NK-92 (cell line): ENCODE measurements at regions not wholly inside any gene's neighbourhood (a gene's known extent, or its start where the extent isn't known, plus 50 kb on each side); places are given as distances from the start of the nearest gene placed in this dataset.

Experiments
- DNase-seq: peaks from one replicate; lab custom pipeline; 2025; ENCODE audit not compliant: unreplicated experiment; lab: John Stamatoyannopoulos, UW

DNA sequence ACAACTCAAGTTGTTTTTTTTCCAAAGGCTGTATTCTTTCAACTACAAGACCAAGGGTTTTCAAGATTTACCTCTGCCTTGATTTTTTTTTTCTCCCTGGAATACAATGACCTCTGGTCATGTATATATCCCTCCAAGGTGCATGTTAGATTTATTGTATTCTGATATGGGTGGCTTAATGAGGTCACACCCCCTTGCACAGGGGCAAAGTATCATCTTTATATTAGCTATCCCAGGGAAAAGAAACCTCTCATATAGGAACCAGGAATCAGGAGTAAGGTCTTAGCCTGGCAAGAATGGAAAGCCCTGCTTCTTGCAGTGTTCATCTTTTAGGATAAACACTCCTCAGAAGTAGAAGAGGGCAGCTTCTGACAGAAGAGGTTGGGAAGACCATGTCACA, 516.9 kb upstream of the TENM4 start:
- no peak for DNase-seq

DNA sequence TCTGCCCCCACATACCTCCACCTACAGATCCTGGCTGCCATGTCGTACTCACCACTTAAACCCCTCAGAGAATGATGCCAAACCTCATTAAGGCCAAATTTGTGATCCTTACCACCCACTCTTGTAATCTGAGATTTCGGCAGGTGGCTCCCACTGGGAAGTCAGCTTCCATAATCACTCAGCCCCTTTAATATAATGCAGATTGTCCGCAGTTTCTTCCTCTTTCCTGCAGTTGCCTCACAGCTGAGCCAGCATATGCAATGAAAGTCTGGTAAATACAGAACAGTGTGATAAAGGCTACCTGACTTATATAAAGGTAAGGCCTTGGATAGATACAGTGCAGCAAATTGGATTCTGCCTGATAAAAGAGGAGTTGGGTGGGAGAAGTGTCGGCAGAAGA, 515.2 kb upstream of the TENM4 start:
- no peak for DNase-seq

DNA sequence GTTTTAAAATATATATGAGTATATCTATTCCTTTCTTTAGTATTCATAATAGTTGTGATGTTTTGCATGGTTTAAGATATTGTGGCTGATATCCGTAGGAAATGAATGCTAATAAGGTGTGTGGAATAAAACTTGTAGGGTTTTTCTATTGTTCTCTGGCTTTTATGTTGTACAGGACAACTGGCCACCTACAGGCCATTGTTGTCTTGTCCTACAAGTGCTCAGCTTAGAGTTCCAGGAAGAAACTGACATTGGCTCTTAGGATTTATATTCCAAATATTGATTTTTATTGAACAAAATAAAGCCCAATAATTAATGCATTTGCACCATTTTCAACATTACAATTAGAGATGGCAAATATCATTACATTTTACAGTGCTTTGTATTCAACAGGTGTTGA, 512.8 kb upstream of the TENM4 start:
- no peak for DNase-seq

DNA sequence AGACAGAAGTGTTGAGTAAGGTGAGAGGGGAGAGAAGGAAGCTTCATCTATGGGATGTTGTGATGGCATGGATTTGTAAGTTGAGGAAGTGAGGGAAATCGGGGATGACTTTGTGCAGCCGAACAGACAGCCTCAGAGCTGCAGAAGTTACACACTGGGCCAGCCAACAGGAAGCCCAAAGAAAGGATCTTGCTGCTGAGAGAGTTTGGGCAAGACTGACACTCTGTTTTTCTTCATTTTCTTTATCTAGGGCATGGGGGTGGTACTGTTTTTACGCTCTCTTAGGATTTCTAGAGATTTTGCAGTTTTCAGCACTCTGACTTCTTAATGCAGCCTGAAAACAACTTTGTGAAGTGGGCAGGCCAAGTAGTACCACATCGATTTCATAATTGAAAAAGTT, 509.9 kb upstream of the TENM4 start:
- DNase-seq, result no peak

DNA sequence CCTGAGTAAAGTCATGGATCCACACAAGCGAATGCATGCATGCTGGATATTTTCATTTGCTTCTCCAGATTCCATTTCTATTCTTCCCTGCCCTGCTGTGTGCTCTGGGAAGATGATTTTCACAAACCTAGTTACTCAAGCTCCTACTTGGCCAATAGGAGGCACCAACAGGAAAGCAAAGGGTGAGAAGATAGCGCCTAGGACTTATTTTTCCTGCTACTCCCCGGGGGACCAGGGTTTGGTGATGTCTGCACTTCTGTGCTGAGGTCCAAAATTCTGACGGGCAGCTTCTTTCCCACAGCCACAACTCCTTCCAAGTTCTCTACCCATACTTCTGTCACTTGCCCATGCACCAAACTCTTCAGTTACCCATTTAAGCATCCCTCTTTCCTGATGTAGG, 509.3 kb upstream of the TENM4 start:
- no peak for DNase-seq

DNA sequence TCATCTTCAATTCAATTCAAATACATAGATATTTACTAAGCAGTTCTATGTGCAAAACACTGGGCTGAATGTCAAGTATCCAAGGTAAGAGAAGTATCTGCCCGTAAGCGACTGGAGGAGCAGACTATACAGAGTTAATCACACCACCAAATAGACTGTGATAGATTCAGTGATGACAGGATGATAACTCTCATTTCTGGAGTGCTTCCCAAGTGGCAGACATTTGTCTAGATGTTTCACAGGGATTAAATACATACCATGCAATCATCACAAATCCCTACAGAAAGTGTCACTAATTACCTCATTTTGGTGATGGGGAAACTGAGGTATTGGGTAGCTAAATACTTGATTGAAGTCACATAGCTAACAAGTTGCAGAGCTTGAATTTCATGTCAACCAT, 508.7 kb upstream of the TENM4 start:
- no peak for DNase-seq

DNA sequence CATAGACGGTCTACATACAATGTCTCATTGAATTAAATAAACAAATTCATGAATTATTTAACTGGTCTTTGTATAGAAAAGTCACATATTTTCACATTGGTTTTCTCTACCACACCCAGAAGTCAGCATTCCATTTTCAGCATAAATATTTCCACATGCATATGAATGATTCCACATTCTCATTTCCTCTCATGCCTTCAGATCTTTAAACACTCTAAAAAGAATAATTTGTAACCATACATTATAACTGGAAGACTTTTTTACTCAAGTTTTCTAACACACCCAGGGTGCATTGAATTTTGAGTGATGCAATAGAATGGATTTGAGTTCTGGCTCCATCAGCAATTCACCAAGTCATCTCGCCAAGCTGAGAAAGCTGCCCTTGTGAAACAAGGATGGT, 501.8 kb upstream of the TENM4 start:
- no peak for DNase-seq

DNA sequence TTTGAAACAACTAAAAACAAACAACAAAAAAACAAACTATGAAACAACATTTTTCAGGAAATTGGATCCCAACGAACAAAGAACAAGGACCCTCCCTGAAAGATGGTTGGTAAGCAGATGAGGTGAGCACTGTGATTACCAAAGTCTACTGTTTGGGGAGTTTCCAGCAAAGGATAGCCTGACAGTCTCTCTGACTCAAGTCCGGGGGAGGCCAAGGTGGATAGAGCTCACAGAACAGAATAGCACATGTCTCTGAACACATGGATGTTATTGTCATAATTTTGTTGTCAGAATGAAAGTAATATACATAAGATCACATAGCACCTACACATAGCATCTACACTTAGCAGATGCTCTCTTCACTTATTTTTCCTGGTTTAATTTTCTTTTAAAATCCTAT, 501.3 kb upstream of the TENM4 start:
- DNase-seq, result no peak

DNA sequence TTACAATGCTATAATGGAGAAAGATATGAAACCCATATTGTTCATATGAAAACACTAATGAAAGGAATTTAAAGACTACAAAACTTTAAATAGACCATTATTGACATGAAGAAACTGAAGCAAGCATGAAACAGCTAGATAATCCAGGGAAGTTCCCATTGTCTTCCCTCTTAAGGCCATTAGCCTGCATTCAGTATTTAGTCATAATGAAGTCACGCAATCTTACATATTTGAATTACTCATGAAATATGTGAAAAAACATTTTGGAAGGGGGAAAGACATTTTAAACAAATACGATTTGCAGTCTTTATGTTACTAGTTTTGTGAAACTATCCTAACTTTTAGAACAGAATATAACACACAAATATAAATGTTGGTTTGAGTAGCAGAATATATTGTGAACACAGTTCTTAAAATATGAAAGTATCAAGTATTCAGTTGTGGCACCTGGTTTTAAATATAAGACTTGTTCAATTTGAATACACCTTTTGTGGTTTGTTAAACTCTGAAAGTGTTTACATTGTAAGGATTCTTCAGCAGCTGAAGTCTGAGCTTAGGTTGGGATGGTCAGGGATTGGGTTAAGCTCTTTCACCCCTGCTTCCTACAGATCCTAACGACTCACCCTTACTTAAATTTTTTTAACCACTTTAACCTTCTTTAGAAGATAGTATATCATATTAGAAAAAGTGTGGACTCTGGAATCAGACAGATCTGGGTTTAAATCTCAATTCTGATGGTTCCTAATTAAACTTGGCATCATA, 500.3 kb upstream of the TENM4 start:
- no peak for DNase-seq

DNA sequence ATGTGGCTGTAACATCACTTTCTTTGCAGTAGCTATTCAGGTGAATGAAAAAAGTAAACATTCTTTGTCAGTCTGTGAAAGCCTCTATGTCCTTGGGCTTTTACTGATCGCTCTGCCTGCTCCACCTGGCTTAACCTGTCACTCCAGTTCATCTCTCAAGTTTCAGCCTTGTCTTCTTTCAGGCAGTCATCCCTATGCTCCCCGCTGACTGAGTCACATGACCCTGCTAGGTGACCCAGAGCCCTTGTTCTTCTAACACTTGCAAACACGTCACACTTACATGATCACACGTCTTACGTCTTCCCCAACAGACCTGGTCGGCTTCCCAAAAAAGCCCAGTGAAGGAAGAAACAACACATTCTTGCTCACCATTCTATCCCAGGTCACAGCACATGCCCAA, 499.3 kb upstream of the TENM4 start:
- DNase-seq, result no peak

DNA sequence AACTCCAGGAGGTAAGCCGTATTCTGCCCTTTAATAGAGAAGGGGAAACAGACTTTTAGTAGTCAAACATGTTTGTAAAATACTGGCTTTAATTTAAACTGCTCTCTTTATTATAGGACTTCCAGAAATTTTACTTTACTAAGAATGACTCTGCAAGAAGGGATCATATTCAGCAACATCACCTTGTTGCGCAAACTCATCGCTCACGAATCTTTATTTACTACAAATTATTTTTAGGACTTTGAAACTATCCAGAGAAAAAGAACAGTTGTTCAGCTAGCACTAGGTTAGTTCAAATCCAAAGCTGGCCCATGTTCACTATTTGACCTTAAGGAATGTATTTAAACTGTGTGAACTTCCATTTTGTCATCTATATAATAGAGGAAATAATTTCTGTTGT, 498.3 kb upstream of the TENM4 start:
- DNase-seq, result no peak

DNA sequence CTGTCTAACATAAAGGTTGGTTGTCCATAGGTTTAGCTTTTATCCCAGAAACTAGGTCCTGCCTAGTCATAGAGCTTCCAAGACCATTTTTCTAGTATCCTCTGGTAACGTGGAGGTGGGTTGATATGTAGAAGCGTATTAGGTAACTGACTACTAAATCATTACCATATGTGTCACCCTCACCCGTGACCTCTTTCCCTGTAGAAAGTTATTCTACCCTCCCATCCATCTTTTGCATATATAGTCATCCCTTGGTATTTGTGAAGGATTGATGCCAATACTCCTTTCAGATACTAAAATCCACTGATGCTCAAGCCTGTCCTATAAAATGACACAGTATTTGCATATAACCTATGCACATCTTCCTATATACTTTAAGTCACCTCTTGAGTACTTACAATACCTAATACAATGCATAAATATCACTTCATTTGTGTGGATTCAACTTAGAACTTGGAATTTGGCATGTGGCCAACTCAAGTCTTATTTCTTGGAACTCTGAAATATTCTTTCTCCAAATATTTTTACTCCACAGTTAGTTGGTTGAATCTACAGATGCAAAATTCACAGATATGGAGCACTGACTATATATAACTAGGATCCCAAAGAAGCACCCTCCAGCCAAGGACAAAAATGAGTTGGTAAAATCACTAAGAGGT, 497.0 kb upstream of the TENM4 start:
- DNase-seq, result no peak

DNA sequence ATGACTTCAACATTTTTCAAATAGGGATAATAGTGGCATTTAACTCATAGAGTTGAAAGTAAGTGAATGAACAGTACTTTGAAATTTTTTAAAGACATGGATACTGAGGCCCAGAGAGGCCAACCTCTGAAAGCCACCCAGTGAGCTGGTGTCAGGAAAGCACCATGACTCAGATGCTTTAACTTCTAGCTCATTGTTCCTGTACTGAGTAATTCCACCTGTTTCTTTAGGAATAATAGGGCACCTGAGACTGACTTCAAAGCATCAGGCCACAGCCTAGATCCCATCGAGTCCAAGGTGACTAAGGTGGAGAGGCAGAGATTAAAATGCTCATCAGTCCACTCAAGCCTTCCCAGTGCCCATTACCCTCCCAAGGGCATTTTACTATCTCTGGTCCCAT, 491.8 kb upstream of the TENM4 start:
- DNase-seq, result no peak

DNA sequence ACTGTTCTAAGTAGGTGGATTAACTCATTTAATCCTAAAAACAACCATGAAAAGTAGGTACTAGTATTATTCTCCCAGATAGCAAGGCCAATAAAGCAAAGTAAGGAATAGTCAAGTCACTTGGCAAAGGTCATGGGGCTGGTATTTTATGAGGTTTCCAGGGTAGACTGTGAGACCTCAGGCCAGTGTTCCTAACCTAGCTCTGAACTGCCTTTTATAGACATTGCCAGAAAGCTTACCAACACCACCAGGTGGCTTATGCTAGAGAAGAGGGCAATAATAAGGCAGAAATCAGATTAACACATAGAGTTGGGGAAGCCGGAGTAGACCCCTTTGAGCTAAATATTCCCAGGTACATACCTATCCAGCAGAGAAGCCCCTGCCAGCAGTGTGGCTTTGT, 490.9 kb upstream of the TENM4 start:
- no peak for DNase-seq

DNA sequence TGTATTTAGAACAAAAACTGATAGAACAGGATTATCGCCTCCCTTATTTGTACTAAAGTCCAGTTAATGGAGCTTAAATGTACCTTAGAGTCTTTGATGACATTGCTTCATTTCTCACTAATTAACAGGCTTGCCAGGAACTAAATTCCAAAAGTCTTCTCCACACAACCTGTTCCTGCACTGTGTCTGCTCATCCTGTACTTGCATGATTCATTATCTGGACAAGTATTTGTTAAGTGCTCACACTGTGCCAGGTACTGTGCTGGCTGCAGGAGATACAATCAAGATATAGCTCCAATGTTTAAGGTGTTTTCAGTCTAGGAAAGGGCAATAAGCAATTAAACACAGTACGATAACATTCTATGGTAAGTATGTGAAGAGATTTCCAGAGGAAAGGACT, 485.9 kb upstream of the TENM4 start:
- no peak for DNase-seq

DNA sequence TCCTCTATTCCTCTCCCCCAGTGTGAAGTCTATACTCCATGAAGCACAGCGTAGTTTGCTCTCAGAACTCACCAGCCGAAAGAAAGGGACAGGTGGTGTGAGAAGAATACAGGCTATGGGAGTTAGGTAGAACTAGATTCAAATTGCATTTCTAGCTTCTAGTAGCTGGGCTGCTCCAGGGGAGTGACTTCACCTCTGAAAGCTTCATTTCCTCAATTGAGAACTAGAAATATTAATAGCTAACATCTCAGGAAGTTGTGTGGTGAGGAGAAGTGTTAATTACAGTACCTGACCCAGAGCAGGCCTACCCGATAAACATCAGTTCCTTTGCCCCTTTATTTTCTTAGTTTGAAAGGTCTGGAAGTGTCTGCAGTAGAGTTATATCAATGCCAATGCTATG, 484.7 kb upstream of the TENM4 start:
- no peak for DNase-seq

DNA sequence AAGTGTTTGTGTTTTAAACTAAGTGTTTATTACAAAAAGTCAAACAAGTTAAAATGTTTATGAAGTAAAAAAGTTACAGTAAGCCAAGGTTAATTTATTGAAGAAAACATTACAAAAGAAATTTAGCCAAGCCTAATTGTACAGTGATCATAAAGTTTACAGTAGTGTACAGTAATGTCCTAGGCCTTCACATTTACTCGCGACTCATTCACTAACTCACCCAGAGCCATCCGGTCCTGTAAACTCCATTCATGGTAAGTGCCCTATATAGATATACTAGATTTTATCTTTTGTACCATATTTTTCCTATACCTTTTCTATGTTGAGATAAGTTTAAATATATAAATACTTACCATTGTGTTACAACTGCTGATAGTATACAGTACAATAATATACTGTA, 481.8 kb upstream of the TENM4 start:
- DNase-seq, result no peak

DNA sequence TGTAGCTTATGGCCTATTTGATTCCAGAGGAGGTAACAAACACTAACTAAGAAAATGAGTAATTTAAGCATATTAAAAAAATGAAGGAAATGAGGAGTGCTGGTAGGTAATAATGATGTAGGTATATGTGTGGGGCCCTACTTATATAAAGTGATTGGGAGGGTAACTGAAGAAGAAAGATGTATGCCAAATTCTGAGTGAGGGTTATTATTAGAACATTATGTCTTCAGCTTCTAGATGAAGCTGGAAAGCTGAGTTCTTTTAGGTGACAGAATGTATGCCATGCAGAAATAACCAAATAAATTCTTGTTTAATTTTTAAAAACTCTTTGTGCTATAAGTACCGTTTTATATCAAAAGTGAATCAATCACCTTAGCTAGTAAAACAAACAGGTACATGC, 479.6 kb upstream of the TENM4 start:
- no peak for DNase-seq

DNA sequence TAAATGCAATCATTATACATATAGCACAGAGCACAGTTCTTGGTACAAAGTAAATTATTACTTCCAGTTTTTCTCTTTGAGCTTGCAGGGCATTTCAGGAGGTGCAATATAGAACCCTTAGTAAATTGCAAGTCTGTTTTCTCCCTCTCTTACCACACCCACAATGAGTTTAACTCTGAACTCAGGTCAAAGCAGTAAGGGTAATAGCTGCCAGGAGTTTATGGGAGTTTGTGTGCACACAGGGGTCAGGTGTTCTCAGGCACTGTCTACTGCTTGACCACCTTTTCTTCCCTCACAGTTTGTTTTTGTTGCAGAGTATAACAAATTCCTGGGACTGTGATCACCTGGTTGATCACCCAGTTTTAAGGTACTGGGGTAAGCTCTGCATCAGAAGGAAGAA, 478.5 kb upstream of the TENM4 start:
- DNase-seq, result no peak

DNA sequence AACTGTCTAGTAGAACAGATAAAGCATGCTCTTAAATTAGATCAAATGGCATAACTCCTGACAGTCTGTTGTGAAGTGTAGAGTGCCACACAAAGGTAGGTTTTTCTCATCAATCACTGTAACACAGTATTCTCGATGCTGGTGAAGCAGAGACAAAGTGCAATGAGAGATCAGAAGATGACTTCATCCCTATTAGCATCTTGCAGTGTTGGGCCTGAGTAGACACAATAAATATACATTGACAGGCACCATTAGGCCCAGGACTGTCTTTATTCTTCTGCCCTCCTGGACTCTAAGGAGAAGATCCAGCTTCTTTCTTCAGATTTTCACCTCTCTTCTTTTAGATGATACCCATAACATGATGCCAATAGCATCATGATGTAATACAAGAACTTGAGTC, 478.0 kb upstream of the TENM4 start:
- DNase-seq, result no peak

DNA sequence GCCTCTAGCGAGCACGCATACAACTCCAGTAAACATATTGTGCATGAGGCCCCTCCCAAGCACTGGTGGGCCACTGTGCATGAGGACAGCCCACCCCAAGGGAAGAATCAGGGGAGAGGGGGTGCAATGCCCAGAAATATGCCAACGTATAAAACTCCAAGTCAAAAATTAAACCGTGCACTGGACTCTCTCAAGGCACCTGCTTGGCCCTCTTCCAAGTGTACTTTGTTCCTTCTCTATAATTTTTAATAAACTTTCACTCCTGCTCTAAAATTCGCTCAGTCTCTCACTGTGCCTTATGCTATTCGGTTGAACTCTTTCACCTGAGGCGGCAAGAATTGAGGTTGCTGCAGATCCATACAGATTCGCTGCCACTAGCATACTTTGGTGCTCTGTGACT, 465.3 kb upstream of the TENM4 start:
- no peak for DNase-seq

DNA sequence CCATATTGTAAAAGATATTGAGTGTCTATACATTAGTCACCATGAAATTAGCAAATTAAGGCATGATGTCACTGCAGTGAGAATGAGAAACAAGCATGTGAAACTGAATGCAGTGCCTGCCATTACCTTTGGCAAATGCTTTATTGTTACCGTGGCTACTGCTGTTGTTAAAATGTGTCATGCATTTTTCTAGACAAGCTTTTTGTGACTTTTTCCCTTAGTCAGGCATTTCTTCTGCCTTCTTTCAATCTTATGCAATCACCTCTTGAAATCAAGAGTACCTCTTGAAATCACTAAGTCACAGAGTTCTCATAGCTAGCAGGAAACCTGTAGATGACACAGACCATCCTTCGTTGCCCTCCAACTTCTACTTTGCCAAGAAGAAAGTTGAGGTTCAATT, 461.7 kb upstream of the TENM4 start:
- no peak for DNase-seq

DNA sequence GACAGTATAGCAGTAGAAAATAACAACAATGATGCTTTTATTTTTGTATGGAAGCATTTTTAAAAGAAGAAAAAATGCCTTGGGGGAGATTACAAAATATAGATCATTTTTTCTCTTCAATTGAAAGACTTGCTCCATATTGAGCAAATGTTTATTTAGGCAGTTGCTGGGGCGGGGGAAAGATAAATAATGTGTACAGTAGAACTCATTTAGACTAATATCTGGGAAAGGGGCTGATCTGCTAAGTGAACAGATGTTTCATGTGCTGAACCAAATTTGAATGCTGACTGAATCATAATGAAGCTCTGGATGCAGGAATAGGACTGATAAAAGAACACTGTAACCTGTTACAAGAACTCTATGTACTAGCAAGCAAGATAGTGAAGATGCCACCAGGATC, 457.1 kb upstream of the TENM4 start:
- DNase-seq, result no peak
